PFSK-1 (cell line): ENCODE measurements at regions not wholly inside any gene's neighbourhood (a gene's known extent, or its start where the extent isn't known, plus 50 kb on each side); places are given as distances from the start of the nearest gene placed in this dataset.

ENCODE experiments used
- FOXP2 ChIP-seq: optimal IDR thresholded peaks from 2 replicates; pipeline ENCODE3; 2011; ENCODE audit warnings: borderline replicate concordance, control low read depth, inconsistent platforms; ENCODE audit not compliant: insufficient read depth; ENCODE audit errors: extremely low read length, extremely low read depth
- POLR2AphosphoS5 ChIP-seq: IDR thresholded peaks from 2 replicates; pipeline ENCODE4 v1.6.1; 2012; ENCODE audit warnings: low read depth, mild to moderate bottlenecking, control low read depth, low read length, moderate library complexity
- SIN3A ChIP-seq: IDR thresholded peaks from 2 replicates; pipeline ENCODE4 v1.6.1; 2012; ENCODE audit warnings: mild to moderate bottlenecking, low read length, moderate library complexity, borderline replicate concordance; ENCODE audit not compliant: insufficient read depth
- TAF1 ChIP-seq: IDR thresholded peaks from 2 replicates; pipeline ENCODE4 v1.6.1; 2012; ENCODE audit warnings: low read length, control low read depth, borderline replicate concordance; ENCODE audit not compliant: insufficient read depth
- TF ChIP-seq, protein P1 (sequence below), 2 experiments: IDR thresholded peaks; 2 replicates each; pipeline versions ENCODE4 v1.6.1 to v1.8.0; 2011 to 2012; ENCODE audit warnings: low read depth in 2 of 2, low read length in 2 of 2, control low read depth in 1 of 2, inconsistent platforms in 1 of 2, mild to moderate bottlenecking in 1 of 2, moderate library complexity in 1 of 2; ENCODE audit not compliant: insufficient read depth in 1 of 2

DNA sequence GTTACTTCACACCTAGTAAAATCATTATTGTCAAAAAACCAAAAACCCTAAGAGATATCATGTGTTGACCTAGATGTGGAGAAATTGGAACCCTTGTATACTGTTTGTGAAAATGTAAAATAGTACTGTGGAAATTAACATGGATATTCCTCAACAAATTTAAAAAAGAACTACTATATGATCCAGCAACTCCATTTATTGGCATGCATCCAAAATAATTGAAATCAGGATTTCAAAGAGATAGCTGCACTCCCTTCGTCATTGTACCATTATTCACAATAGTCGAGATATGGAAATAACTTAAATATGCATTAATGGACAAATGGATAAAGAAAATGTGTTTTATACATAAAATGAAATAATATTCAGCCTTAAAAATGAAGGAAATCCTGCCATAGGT lies 105.3 kb upstream of the ZC3H15 start:
- TF ChIP-seq TAF1 (no peak), POLR2AphosphoS5 (no peak), SIN3A (no peak), FOXP2 (no peak)
- TF ChIP-seq, protein P1, sequence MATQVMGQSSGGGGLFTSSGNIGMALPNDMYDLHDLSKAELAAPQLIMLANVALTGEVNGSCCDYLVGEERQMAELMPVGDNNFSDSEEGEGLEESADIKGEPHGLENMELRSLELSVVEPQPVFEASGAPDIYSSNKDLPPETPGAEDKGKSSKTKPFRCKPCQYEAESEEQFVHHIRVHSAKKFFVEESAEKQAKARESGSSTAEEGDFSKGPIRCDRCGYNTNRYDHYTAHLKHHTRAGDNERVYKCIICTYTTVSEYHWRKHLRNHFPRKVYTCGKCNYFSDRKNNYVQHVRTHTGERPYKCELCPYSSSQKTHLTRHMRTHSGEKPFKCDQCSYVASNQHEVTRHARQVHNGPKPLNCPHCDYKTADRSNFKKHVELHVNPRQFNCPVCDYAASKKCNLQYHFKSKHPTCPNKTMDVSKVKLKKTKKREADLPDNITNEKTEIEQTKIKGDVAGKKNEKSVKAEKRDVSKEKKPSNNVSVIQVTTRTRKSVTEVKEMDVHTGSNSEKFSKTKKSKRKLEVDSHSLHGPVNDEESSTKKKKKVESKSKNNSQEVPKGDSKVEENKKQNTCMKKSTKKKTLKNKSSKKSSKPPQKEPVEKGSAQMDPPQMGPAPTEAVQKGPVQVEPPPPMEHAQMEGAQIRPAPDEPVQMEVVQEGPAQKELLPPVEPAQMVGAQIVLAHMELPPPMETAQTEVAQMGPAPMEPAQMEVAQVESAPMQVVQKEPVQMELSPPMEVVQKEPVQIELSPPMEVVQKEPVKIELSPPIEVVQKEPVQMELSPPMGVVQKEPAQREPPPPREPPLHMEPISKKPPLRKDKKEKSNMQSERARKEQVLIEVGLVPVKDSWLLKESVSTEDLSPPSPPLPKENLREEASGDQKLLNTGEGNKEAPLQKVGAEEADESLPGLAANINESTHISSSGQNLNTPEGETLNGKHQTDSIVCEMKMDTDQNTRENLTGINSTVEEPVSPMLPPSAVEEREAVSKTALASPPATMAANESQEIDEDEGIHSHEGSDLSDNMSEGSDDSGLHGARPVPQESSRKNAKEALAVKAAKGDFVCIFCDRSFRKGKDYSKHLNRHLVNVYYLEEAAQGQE (IDR thresholded peaks at IDR 0.05; ENCODE audit: insufficient read depth in 1 of 2, low read depth in 2 of 2, low read length in 2 of 2) = no peak

GRCh38 chr2:186381573-186381972 lies 104.5 kb upstream of the ZC3H15 start:
- TF ChIP-seq TAF1 (no peak), FOXP2 (no peak)
- TF ChIP-seq, protein P1 (IDR thresholded peaks at IDR 0.05; ENCODE audit: insufficient read depth in 1 of 2, low read depth in 2 of 2, low read length in 2 of 2) = no peak

DNA sequence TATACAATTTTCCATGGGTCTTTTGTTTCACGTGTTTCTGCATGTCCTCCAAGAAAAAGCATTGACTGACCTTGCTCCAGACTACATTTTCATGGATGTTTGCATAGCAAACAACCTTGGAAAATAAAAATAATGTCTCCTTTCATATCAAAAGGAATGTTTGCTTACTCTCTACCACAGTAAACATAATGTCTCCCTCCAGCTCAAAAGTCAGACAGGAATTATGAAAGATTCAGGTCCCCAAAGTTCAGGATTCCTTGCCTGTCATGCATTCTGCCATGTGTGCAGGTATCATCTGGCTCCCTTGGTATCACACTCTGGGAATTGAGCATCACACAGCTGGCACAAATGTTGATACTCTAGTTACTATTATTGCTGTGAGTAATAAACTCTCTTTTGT lies 103.1 kb upstream of the ZC3H15 start:
- TF ChIP-seq, protein P1 (IDR thresholded peaks at IDR 0.05; ENCODE audit: insufficient read depth in 1 of 2, low read depth in 2 of 2, low read length in 2 of 2) = no peak
- TF ChIP-seq POLR2AphosphoS5 = no peak

DNA sequence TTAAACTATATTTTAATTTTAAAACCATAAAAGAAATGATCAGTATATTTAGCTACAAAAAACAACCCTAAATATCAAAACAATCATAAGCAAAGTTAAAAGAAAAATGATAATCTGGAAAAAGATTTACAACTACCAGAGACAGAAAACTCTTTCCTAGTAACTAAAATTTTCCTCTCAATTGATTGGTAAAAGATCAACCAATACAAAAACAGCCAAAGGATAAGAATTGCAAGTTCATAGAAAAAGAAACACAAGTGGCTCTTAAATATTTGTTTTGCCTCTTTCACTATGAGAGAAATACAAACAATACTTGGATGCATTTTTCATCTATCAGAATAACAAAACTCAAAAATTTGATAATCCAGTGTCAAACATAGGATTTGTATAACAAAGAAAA lies 101.8 kb upstream of the ZC3H15 start:
- TF ChIP-seq SIN3A (no peak), FOXP2 (no peak), TAF1 (no peak), POLR2AphosphoS5 (no peak)
- TF ChIP-seq, protein P1 (IDR thresholded peaks at IDR 0.05; ENCODE audit: insufficient read depth in 1 of 2, low read depth in 2 of 2, low read length in 2 of 2) = no peak

GRCh38 chr2:186399082-186399644 lies 86.9 kb upstream of the ZC3H15 start:
- no peak for TF ChIP-seq POLR2AphosphoS5
- no peak for TF ChIP-seq FOXP2
- TF ChIP-seq, protein P1 (IDR thresholded peaks at IDR 0.05; ENCODE audit: insufficient read depth in 1 of 2, low read depth in 2 of 2, low read length in 2 of 2) = no peak
- TF ChIP-seq SIN3A = no peak
- TF ChIP-seq TAF1 = no peak
